RWPE1 (cell line): ENCODE measurements at regions not wholly inside any gene's neighbourhood (a gene's known extent, or its start where the extent isn't known, plus 50 kb on each side); places are given as distances from the start of the nearest gene placed in this dataset.
"Not testable (repeated sequence)": the region's sequence is repeated elsewhere in the genome, so short reads cannot be mapped to it uniquely, and the experiment has no call there.

ENCODE experiments used
- CTCF ChIA-PET: fragments of 350-600 bp; sonication (Branson Sonifier 250); formaldehyde crosslinking; extraction: SDS; loops from one replicate; lab custom pipeline; 2021; lab: Yijun Ruan, JAX
- POLR2A ChIA-PET: fragments of 400-600 bp; formaldehyde crosslinking; extraction: SDS; loops from one replicate; lab custom pipeline; 2020; ENCODE audit warnings: antibody characterized with exemption; ENCODE audit not compliant: low non-redundant PET; lab: Yijun Ruan, JAX
- DNase-seq: peaks from one replicate; pipeline ENCODE4 v3.0.0; 2012; ENCODE audit warnings: low spot score
- H3K27ac ChIP-seq: fragments of 450-650 bp; 2 replicates; pipeline ENCODE4 v1.5.1; 2017
- CTCF ChIP-seq: fragments of 450-650 bp; conservative IDR thresholded peaks from 2 replicates; pipeline ENCODE4 v1.5.1; 2017; ENCODE audit warnings: low read depth, mild to moderate bottlenecking

GRCh38 chr14:98210045-98210672, 1061.8 kb downstream of the BCL11B start:
- CTCF ChIA-PET = interaction anchor here (1.4 kb wide), 1 partner anchor 231 kb away, joined by 3 read pairs; no protein-coding TSS in a partner anchor
- no peak for DNase-seq

DNA sequence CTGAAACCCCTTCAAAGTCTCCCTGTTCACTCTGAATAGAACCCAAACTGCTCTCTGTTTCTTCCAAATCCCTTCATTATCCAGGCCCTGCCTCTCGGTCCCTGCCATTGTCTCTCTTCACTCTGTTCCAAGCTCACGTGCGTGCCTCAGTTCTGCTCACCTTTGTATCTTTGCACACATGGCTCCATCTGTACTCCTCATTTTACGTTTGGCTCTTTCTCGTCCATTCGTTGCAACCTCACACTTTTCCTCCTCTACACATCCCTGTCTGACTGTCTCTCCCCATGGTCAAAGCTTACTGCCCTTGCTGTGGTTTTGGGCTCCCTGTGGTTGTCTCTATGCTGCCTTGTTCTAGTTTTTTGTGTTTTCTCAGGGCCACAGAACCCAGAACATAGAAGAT, 1054.5 kb downstream of the BCL11B start:
- no peak overlapping the region for H3K27ac ChIP-seq
- ChIA-PET POLR2A (no interaction called here), CTCF (no interaction called here)
- DNase-seq = no peak
- TF ChIP-seq CTCF = no peak

More at GRCh38 chr14:98210045-98210672, 1061.8 kb downstream of the BCL11B start:
- POLR2A ChIA-PET = no interaction called here
- no peak for TF ChIP-seq CTCF
- H3K27ac ChIP-seq = no peak overlapping the region

DNA sequence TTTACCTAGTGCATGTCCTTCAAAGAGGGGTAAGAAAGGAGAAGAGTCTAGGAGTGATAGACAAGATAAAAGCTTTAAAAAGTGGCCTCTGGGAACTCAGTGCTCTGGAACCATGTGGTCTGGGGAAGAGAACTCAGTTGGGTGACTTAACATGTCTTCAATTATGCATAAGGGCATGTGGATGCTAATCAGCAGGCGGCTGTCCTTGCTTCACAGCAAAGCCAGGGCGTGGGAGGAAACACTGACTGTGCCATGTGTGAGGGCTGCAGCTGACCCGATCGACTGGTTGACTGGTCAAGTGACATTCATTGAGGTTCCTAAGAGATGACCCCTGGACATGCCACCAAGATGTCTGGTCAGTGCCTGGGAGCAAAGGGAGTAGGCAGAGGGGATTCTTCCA, 1053.8 kb downstream of the BCL11B start:
- no peak for DNase-seq
- no peak overlapping the region for H3K27ac ChIP-seq
- CTCF ChIA-PET = no interaction called here
- POLR2A ChIA-PET = no interaction called here
- no peak for TF ChIP-seq CTCF

- ChIA-PET POLR2A (no interaction called here), CTCF (no interaction called here)
- H3K27ac ChIP-seq = no peak overlapping the region
- no peak for TF ChIP-seq CTCF
- DNase-seq = no peak
Measured at GRCh38 chr14:98219638-98220037, 1052.4 kb downstream of the BCL11B start.

DNA sequence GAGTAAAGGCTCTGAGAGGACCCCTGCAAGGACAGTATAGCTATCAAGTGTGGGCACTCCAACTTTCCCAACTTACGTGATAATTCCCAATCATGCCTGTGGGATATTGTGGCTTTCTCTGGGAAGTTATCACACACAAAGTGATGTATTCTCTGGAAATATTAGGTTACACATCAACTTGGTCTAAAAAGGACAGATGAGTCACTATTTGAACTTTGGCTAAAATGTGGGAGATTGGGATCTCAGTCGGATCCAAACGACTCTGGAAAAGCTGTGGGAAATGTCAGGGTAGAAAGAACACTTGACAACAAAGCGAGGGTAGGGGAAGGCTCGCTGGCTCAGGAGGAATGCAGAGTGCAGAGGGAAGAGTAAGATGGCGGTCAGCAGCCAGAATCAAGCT, 1048.9 kb downstream of the BCL11B start:
- CTCF ChIA-PET = no interaction called here
- TF ChIP-seq CTCF = no peak
- POLR2A ChIA-PET = no interaction called here
- no peak overlapping the region for H3K27ac ChIP-seq
- DNase-seq = no peak

DNA sequence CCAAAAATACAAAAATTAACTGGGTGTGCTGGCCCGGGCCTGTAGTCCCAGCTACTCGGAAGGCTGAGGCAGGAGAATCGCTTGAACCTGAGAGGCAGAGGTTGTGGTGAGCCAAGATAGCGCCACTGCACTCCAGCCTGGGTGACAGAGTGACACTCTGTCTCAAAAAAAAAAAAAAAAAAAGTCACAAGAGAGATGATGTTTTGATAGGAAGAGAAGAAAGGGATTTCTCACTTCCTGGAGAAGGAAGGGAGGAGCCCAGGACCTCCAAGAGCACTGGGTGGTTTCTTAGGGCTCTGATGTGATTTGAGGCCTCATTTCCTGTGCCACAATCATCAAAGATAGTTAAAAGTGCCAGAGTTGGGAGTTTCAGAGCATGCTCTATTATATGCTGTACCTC, 1048.3 kb downstream of the BCL11B start:
- H3K27ac ChIP-seq, POLR2A ChIA-PET, DNase-seq: not testable (repeated sequence)
- CTCF ChIA-PET = interaction anchor here (0.7 kb wide), 1 partner anchor 872 kb away, joined by 3 read pairs; no protein-coding TSS in a partner anchor

- DNase-seq = no peak
- POLR2A ChIA-PET = no interaction called here
- CTCF ChIA-PET = no interaction called here
- H3K27ac ChIP-seq = no peak overlapping the region
- no peak for TF ChIP-seq CTCF
Measured at GRCh38 chr14:98226411-98226810, 1045.6 kb downstream of the BCL11B start.
